Duodenal mucosa (tissue), 2 donors: ENCODE measurements at regions not wholly inside any gene's neighbourhood (a gene's known extent, or its start where the extent isn't known, plus 50 kb on each side); places are given as distances from the start of the nearest gene placed in this dataset.

Experiments
- H3K27ac ChIP-seq: one replicate; pipeline ENCODE4 v1.7.0; 2013; ENCODE audit warnings: low read depth, low read length
- H3K27me3 ChIP-seq, 2 donors: one replicate each; pipeline ENCODE4 v1.7.0; 2013; ENCODE audit warnings: low read length in 2 of 2, control low read depth in 1 of 2; ENCODE audit not compliant: insufficient read depth in 2 of 2, control insufficient read depth in 1 of 2
- H3K36me3 ChIP-seq, 2 donors: one replicate each; pipeline ENCODE4 v1.7.0; 2013; ENCODE audit warnings: low read length in 2 of 2, control low read depth in 1 of 2; ENCODE audit not compliant: insufficient read depth in 2 of 2, control insufficient read depth in 1 of 2
- H3K4me1 ChIP-seq, 2 donors: one replicate each; pipeline ENCODE4 v1.7.0; 2013; ENCODE audit warnings: low read length in 2 of 2, control low read depth in 1 of 2; ENCODE audit not compliant: insufficient read depth in 2 of 2, control insufficient read depth in 1 of 2
- H3K4me3 ChIP-seq, 2 donors: one replicate each; pipeline ENCODE4 v1.7.0; 2013; ENCODE audit warnings: low read length in 2 of 2, low read depth in 1 of 2
- H3K9ac ChIP-seq, 2 donors: one replicate each; pipeline ENCODE4 v1.7.0; 2013; ENCODE audit warnings: low read length in 2 of 2, low read depth in 1 of 2
- H3K9me3 ChIP-seq, 2 donors: one replicate each; pipeline ENCODE4 v1.7.0; 2013; ENCODE audit warnings: low read length in 2 of 2, control low read depth in 1 of 2; ENCODE audit not compliant: control insufficient read depth in 1 of 2

DNA sequence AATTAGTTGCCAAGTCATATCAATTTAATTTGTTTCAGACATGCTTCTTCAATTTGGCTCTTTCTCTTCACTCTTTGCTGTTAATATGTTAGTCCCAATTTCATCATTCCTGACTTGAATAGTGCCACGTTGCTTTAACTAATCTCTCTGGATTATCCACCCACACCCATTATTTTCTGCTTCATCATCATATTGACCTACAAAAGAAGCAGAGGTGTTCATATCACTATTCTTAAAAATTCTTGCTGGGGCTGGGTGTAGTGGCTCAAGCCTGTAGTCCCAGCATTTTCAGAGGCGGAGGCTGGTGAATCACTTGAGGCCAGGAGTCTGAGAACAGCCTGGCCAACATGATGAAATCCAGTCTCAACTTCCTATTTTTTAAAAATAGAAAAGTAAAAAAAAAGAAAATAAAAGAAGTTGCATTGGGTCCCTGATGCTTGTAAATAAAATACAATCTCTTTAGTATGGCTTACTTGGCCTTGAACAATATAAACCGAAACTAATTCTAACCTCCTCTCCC, 65.7 kb upstream of the KCNIP4 start:
- H3K4me1 ChIP-seq, result no peaks in the 10 kb centered on the region
- no peak overlapping the region for H3K27ac ChIP-seq
- no peak overlapping the region for H3K4me3 ChIP-seq
- H3K36me3 ChIP-seq, result no peaks in the 10 kb centered on the region
- no peak overlapping the region for H3K9ac ChIP-seq
- H3K9me3 ChIP-seq, result no peaks in the 10 kb centered on the region
- H3K27me3 ChIP-seq, result no peaks in the 10 kb centered on the region

DNA sequence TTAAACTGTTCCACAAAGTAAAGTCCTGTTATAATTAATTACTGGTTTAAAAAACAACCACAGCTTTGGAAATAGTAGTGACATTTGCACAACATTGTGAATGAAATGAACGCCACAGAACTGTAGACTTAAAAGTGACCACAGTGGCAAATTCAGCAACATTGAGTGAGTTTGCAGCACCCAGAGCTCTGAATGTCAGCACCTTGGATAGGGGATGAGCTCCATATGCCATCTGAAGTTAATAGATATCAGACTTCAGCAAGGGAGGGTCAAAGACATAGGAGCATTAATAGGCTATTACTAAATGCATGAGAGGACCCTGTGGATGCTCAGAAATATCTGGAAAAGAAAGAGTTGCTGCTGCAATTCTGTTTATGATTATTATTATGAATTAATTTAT, 55.3 kb upstream of the KCNIP4 start:
- no peaks in the 10 kb centered on the region for H3K4me1 ChIP-seq
- H3K27ac ChIP-seq, result no peak overlapping the region
- H3K9me3 ChIP-seq, result no peaks in the 10 kb centered on the region
- no peaks in the 10 kb centered on the region for H3K27me3 ChIP-seq
- no peak overlapping the region for H3K4me3 ChIP-seq
- H3K36me3 ChIP-seq, result no peaks in the 10 kb centered on the region
- H3K9ac ChIP-seq, result no peak overlapping the region
